OCI-LY1 (cell line): ENCODE measurements at regions not wholly inside any gene's neighbourhood (a gene's known extent, or its start where the extent isn't known, plus 50 kb on each side); places are given as distances from the start of the nearest gene placed in this dataset.

ENCODE experiments used
- H2AFZ ChIP-seq: fragments of 200-600 bp; sonication (generic), shearing (Covaris generic); 2 replicates; pipeline ENCODE4 v1.6.0; 2014; ENCODE audit warnings: antibody characterized with exemption, mild to moderate bottlenecking, low read length
- H3F3A ChIP-seq: fragments of 200-600 bp; sonication (generic), shearing (Covaris generic); 2 replicates; pipeline ENCODE4 v1.6.0; 2014; ENCODE audit warnings: mild to moderate bottlenecking, antibody characterized with exemption, low read length, moderate library complexity; ENCODE audit not compliant: insufficient read depth
- H3K27ac ChIP-seq: fragments of 200-600 bp; sonication (generic); 2 replicates; pipeline ENCODE4 v1.5.1; 2014; ENCODE audit warnings: low read length, mixed run types, mild to moderate bottlenecking, low read depth; ENCODE audit not compliant: poor library complexity, severe bottlenecking
- H3K27me3 ChIP-seq: fragments of 200-600 bp; sonication (generic); 2 replicates; pipeline ENCODE4 v1.6.0; 2014; ENCODE audit warnings: antibody characterized with exemption, mild to moderate bottlenecking, low read length, moderate library complexity; ENCODE audit not compliant: insufficient read depth
- H3K36me3 ChIP-seq: fragments of 200-600 bp; sonication (generic); 2 replicates; pipeline ENCODE4 v1.6.1; 2014; ENCODE audit warnings: mild to moderate bottlenecking, antibody characterized with exemption, low read length, moderate library complexity, mixed read lengths; ENCODE audit not compliant: insufficient read depth
- H3K4me1 ChIP-seq: fragments of 200-600 bp; sonication (generic); 2 replicates; pipeline ENCODE4 v1.5.1; 2014; ENCODE audit warnings: mild to moderate bottlenecking, low read length, moderate library complexity; ENCODE audit not compliant: insufficient read depth, severe bottlenecking
- H3K4me2 ChIP-seq: fragments of 200-600 bp; sonication (generic), shearing (Covaris generic); 2 replicates; pipeline ENCODE4 v1.6.1; 2014; ENCODE audit warnings: low read length
- H3K4me3 ChIP-seq: fragments of 200-600 bp; sonication (generic); 2 replicates; pipeline ENCODE4 v1.5.1; 2014; ENCODE audit warnings: low read length, low read depth, mild to moderate bottlenecking, mixed read lengths; ENCODE audit not compliant: poor library complexity, severe bottlenecking
- H3K79me2 ChIP-seq: fragments of 200-600 bp; shearing (Covaris generic); 2 replicates; pipeline ENCODE4 v1.6.1; 2016; ENCODE audit warnings: mixed run types, low read length, mixed read lengths; ENCODE audit not compliant: insufficient read depth
- H3K9ac ChIP-seq: fragments of 200-600 bp; sonication (generic), shearing (Covaris generic); 2 replicates; pipeline ENCODE4 v1.6.1; 2014; ENCODE audit warnings: mild to moderate bottlenecking, low read length, mixed read lengths
- H3K9me2 ChIP-seq: fragments of 200-600 bp; sonication (generic), shearing (Covaris generic); 2 replicates; pipeline ENCODE4 v1.6.1; 2014; ENCODE audit warnings: low read depth, mild to moderate bottlenecking, low read length, mixed read lengths
- H3K9me3 ChIP-seq: fragments of 200-600 bp; shearing (Covaris generic); 2 replicates; pipeline ENCODE4 v1.6.1; 2014; ENCODE audit warnings: low read length, mixed read lengths
- H4K20me1 ChIP-seq: fragments of 200-600 bp; sonication (generic), shearing (Covaris generic); 2 replicates; pipeline ENCODE4 v1.6.0; 2016; ENCODE audit warnings: mild to moderate bottlenecking, low read length; ENCODE audit not compliant: insufficient read depth
- EZH2 ChIP-seq: fragments of 200-600 bp; sonication (generic), shearing (Covaris generic); IDR thresholded peaks from 2 replicates; pipeline ENCODE4 v1.8.0; 2017; ENCODE audit warnings: borderline replicate concordance, mixed run types, mild to moderate bottlenecking, antibody characterized with exemption, low read length, moderate library complexity, mixed read lengths
- TF ChIP-seq, protein P1 (sequence below): fragments of 200-600 bp; sonication (generic), shearing (Covaris generic); IDR thresholded peaks from 2 replicates; pipeline ENCODE4 v1.5.1; 2017; ENCODE audit warnings: mild to moderate bottlenecking, antibody characterized with exemption, low read length, moderate library complexity, mixed read lengths

DNA sequence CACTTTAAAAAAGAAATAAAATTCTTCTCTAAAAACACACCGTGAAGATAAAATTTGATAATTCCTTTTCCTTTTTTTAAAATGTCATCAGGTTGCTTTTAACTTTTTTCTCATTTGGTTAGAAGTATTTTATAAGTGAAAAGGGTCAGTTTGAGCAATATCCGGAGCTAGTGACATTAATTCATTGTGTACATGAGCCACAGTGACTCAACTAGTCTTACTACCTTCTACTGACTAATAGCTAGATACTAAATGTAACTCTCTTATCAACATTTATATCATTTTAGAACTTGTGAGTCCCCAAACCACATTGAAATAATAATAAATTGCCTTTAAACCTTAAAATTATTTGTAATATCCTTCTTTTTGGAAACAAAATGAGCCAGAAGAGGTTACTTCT, 101.2 kb upstream of the ZBTB20 start:
- Histone ChIP-seq H4K20me1 (no peaks in the 10 kb centered on the region), H3K4me2 (no peak overlapping the region), H3K9ac (no peak overlapping the region), H3K4me1 (no peaks in the 10 kb centered on the region), H3K9me2 (no peaks in the 10 kb centered on the region), H3K9me3 (no peaks in the 10 kb centered on the region), H3K27me3 (no peaks in the 10 kb centered on the region), H3K36me3 (no peaks in the 10 kb centered on the region), H3F3A (no peaks in the 10 kb centered on the region; the same call in 1 of the 2 replicates), H3K79me2 (no peaks in the 10 kb centered on the region), H2AFZ (no peak overlapping the region), H3K4me3 (no peak overlapping the region), H3K27ac (no peak overlapping the region)
- no peak for TF ChIP-seq EZH2
- TF ChIP-seq, protein P1, sequence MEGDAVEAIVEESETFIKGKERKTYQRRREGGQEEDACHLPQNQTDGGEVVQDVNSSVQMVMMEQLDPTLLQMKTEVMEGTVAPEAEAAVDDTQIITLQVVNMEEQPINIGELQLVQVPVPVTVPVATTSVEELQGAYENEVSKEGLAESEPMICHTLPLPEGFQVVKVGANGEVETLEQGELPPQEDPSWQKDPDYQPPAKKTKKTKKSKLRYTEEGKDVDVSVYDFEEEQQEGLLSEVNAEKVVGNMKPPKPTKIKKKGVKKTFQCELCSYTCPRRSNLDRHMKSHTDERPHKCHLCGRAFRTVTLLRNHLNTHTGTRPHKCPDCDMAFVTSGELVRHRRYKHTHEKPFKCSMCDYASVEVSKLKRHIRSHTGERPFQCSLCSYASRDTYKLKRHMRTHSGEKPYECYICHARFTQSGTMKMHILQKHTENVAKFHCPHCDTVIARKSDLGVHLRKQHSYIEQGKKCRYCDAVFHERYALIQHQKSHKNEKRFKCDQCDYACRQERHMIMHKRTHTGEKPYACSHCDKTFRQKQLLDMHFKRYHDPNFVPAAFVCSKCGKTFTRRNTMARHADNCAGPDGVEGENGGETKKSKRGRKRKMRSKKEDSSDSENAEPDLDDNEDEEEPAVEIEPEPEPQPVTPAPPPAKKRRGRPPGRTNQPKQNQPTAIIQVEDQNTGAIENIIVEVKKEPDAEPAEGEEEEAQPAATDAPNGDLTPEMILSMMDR = no peak

- Histone ChIP-seq H4K20me1 (no peaks in the 10 kb centered on the region), H3K9ac (no peak overlapping the region), H3K9me2 (no peaks in the 10 kb centered on the region), H3K27ac (no peak overlapping the region), H3K9me3 (no peaks in the 10 kb centered on the region), H3K4me3 (no peak overlapping the region), H3K4me1 (no peaks in the 10 kb centered on the region), H3K79me2 (no peaks in the 10 kb centered on the region), H3K36me3 (no peaks in the 10 kb centered on the region), H3K4me2 (no peak overlapping the region), H3K27me3 (no peaks in the 10 kb centered on the region), H3F3A (no peaks in the 10 kb centered on the region; the same call in 1 of the 2 replicates), H2AFZ (no peak overlapping the region)
- TF ChIP-seq, protein P1 = no peak
- no peak for TF ChIP-seq EZH2
Observed at GRCh38 chr3:115251509-115251908, 104.4 kb upstream of the ZBTB20 start.

DNA sequence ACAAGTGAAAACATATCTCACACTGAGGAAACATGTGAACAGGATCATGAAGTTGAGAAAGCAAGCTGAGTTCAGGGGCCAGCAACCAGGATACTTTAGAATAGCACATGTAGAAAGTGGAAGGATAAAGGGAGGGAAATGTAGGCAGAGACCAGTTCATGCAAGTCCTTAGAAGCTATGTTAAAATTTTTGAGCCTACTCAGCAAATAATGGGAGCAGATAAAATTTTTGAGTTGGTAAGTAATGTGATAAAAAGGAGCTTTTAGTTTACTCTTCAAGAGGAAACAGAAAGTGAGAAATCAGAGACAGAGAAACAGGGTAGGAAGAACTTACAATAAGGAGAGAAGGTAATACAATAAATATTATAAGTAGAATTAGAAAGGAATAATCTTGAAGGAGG, 105.6 kb upstream of the ZBTB20 start:
- Histone ChIP-seq H4K20me1 (no peaks in the 10 kb centered on the region), H2AFZ (no peak overlapping the region)
- TF ChIP-seq, protein P1 = no peak
- TF ChIP-seq EZH2 = no peak

More for the DNA sequence above, 105.6 kb upstream of the ZBTB20 start:
- H3K9me2 ChIP-seq = no peaks in the 10 kb centered on the region
- H3K4me1 ChIP-seq = no peaks in the 10 kb centered on the region
- H3K36me3 ChIP-seq = no peaks in the 10 kb centered on the region
- H3K27ac ChIP-seq = no peak overlapping the region
- H3K27me3 ChIP-seq = no peaks in the 10 kb centered on the region
- H3K9ac ChIP-seq = no peak overlapping the region
- no peak overlapping the region for H3K4me2 ChIP-seq
- H3K4me3 ChIP-seq = no peak overlapping the region
- H3F3A ChIP-seq = no peaks in the 10 kb centered on the region; the same call in 1 of the 2 replicates
- no peaks in the 10 kb centered on the region for H3K79me2 ChIP-seq
- no peaks in the 10 kb centered on the region for H3K9me3 ChIP-seq
